ENCODE measurements at regions not wholly inside any gene's neighbourhood (a gene's known extent, or its start where the extent isn't known, plus 50 kb on each side); places are given as distances from the start of the nearest gene placed in this dataset.
A peak's percentile ranks its signal among the peaks of the same experiment; 100 is the strongest.

DNA sequence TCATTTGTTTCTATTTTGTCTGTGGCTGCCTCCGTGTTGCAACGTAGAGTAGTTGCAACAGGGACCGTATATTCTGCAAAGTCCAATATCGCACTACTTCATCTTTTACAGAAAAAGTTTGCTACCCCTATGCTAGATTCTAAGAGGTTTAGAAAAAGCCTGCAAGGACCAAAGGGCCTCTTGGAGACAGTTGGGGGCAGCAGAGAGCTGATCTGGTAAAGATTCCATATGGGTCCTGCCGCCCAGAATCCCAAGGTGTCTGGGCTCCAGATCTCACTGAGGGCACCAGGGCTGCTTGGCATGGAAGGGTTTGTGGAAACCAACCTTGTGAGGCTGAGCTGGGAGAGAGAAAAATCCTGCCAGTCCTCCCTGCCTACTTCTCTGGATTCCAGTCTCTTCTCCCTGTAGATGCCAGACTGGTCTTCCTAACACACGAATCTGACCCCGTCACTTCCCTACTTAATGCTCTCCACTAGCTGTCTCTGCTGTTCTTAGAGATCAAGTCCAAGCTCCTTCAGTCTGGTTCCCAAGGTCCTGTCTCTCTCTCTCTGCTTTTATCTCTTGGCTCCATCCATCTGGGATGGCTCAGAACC lies 74.6 kb downstream of the GLRX5 start:
- no peaks in the 10 kb centered on the region for H3K4me1 ChIP-seq
- H3K27me3 ChIP-seq, result peaks cover 0 to 63% of the 10 kb centered on the region in 2 donors
- no peak overlapping the region for H3K27ac ChIP-seq
- no peak for ATAC-seq
- H3K36me3 ChIP-seq, result no peaks in the 10 kb centered on the region
- H3K4me3 ChIP-seq, result no peak overlapping the region
- peak in 1 of 4 donors; percentile 21 for DNase-seq
- H3K9me3 ChIP-seq, result no peaks in the 10 kb centered on the region
- intact Hi-C loops (cut with DNase I), result no loop called here
- TF ChIP-seq, protein P1, sequence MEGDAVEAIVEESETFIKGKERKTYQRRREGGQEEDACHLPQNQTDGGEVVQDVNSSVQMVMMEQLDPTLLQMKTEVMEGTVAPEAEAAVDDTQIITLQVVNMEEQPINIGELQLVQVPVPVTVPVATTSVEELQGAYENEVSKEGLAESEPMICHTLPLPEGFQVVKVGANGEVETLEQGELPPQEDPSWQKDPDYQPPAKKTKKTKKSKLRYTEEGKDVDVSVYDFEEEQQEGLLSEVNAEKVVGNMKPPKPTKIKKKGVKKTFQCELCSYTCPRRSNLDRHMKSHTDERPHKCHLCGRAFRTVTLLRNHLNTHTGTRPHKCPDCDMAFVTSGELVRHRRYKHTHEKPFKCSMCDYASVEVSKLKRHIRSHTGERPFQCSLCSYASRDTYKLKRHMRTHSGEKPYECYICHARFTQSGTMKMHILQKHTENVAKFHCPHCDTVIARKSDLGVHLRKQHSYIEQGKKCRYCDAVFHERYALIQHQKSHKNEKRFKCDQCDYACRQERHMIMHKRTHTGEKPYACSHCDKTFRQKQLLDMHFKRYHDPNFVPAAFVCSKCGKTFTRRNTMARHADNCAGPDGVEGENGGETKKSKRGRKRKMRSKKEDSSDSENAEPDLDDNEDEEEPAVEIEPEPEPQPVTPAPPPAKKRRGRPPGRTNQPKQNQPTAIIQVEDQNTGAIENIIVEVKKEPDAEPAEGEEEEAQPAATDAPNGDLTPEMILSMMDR (IDR thresholded peaks at IDR 0.05), result peak in 1 of 2 donors; percentile 27

DNA sequence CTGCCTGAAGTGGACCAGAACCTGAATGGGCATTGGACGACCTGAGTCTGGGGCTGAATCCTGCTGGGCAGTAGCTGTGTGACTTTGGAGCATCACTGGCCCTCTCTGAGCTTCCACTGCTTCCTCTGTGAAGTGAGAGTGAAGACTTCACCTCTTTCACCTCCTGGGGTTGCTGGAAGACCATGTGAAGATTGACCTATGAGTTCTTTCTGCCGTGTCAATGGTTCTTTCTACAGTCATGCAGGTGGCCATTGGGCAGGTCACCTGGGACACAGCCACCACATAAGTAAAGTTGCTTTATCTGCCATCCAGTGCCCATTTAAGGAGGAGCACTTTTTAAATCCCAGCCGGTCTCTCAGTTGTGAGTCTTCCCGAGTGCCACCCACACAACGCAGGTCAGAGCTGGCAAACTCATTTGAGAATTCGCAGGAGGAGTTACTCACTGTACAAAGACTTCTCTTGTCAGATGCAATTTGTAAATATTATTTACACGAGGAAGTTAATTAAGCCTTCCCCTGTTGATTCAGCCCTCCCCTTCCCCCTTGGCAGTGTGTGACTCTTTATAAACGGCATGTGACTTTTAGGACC lies 74.8 kb upstream of the TCL1B start:
- TF ChIP-seq, protein P1 (IDR thresholded peaks at IDR 0.05), result no peak
- Histone ChIP-seq H3K36me3 (no peaks in the 10 kb centered on the region), H3K4me1 (no peaks in the 10 kb centered on the region), H3K4me3 (no peak overlapping the region), H3K9me3 (no peaks in the 10 kb centered on the region), H3K27me3 (peaks cover 0 to 57% of the 10 kb centered on the region in 2 donors), H3K27ac (no peak overlapping the region)
- intact Hi-C loops (cut with DNase I), result no loop called here
- ATAC-seq, result no peak
- DNase-seq, result no peak

DNA sequence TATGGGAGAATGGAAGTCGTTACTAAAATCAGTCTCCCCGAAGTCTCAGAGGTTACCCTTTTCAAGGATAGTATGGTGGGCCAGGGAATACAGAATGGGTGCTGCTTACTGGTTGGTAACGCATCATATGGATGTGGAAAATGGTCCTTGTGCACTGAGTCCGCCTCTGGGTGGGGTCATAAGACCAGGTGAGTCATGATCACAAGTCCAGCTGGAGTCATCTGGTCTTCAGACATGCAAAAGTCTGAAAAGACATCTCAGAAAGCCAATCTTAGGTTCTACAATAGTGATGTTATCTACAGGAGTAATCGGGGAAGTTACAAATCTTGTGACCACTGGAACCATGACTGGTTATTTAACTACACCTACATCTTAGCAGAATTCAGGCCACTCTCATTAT lies 71.9 kb upstream of the TCL1B start:
- peaks cover 0 to 36% of the 10 kb centered on the region in 2 donors for H3K27me3 ChIP-seq
- no peaks in the 10 kb centered on the region for H3K9me3 ChIP-seq
- H3K4me3 ChIP-seq, result no peak overlapping the region
- no peaks in the 10 kb centered on the region for H3K36me3 ChIP-seq
- intact Hi-C loops (cut with DNase I), result no loop called here
- H3K27ac ChIP-seq, result no peak overlapping the region
- DNase-seq (no peak), ATAC-seq (no peak)
- TF ChIP-seq, protein P1 (IDR thresholded peaks at IDR 0.05), result no peak
- H3K4me1 ChIP-seq, result no peaks in the 10 kb centered on the region

DNA sequence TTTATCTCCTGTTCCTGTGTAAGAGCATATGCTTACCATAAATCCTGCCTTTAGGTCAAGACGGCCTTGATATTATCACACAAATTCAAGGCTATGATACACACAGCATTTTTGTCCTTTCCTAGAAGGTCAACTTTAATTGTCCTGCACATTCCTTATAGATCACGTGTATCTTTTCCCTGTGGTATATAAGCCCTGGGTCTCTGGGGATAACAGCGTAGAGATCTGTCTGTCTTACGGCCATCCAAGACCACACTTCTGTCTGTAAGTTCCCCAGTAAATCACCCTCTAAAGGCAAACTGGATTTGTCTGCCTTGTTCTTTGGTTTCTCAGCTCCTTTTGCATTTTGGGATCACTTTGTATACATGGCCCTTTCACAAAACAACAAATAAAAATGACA lies 69.5 kb upstream of the TCL1B start:
- Histone ChIP-seq H3K27me3 (peaks cover 0 to 33% of the 10 kb centered on the region in 2 donors), H3K9me3 (no peaks in the 10 kb centered on the region), H3K36me3 (no peaks in the 10 kb centered on the region), H3K4me3 (no peak overlapping the region), H3K27ac (no peak overlapping the region), H3K4me1 (no peaks in the 10 kb centered on the region)
- ATAC-seq, result no peak
- intact Hi-C loops (cut with DNase I), result no loop called here
- TF ChIP-seq, protein P1 (IDR thresholded peaks at IDR 0.05), result no peak
- no peak for DNase-seq

DNA sequence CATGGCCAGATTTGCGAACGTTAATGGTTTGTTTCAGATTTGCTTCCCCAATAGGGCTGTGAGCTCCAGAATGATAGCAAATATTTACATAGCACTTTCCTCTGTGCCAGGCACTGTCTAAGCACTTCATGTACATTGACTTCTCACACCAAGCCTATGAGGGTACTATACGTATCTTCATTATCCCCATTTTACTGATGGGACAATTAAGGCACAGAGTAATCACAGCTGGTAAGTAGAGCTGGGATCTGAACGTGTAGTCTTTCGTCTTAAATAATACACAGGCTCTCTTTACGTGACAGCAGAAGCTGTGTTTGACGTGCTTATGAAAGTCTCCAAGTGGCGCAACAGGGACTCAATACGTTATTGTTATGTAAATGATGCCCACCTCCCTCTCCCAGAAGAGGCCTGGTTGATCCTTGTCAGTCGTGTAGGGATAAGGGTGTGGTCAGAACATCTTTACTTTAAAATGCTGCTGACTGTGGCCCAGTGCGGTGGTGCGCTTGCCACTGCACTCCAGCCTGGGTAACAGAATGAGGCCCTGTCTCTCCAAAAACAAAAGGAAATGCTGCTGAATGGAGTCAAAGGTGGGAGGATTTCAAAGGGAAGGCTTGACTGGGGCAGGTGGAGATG lies 66.3 kb upstream of the TCL1B start:
- ATAC-seq (no peak), DNase-seq (no peak)
- intact Hi-C loops (cut with DNase I), result no loop called here
- no peaks in the 10 kb centered on the region for H3K36me3 ChIP-seq
- H3K27me3 ChIP-seq, result peaks cover 0 to 19% of the 10 kb centered on the region in 2 donors
- H3K4me3 ChIP-seq, result no peak overlapping the region
- no peaks in the 10 kb centered on the region for H3K4me1 ChIP-seq
- no peaks in the 10 kb centered on the region for H3K9me3 ChIP-seq
- TF ChIP-seq, protein P1 (IDR thresholded peaks at IDR 0.05), result no peak
- H3K27ac ChIP-seq, result no peak overlapping the region
